ENCODE measurements at regions not wholly inside any gene's neighbourhood (a gene's known extent, or its start where the extent isn't known, plus 50 kb on each side); places are given as distances from the start of the nearest gene placed in this dataset.

- DNase-seq (ENCODE audit: low read depth): peak; percentile 99
Measured at GRCh38 chr15:101124731-101125451, 127.0 kb downstream of the CHSY1 start.

DNA sequence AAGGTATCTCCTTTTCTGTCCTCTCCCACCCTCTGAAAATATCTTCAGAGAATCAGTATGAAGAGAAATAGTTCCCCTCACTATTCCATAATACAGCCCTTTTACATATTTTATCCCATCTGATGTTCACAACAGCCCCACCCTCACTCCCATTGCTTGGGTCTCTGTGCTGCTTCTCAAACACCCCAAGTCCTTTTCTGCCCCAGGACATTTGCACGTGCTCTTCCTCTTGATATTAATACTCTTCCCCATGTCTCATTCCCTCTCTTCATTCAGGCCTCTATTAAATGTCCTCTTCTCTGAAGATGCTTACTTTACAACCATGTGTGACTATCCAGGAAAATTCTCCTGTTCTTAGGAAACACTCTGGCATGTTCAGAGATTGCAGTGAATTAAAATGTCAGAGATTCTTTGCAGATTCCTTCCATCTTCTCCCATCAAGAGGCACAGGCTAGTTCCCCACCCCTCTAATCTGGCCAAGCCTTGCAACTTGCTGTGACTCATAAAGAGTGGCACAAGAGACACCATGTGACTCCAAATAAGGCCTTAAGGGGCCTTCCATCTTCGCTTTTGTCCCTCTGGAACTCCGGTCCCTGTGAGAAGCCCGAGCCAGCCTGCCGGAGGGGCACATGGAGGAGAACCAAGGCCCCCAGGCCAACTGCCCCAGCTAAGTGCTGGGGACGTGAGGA lies 128.5 kb downstream of the CHSY1 start:
- DNase-seq (ENCODE audit: low read depth): no peak

DNA sequence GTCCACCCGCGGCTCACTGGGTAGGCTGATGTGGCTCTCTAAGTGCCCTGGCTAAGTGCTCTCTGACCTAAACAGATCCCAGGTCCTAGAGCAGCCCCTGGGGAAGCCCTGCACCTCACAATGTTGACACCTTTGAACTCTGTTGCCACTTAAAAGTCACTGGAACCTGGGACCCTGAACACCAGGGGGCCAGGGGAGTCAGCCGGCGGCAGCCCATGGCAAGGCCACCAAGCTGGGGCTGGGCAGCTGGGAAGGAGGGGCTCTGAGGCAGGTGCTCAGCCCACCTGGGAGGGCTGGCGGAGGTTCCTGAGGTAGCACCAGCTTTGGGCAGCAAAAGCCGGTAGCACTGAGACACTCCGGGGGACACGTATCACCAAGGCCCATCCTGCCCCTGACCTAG lies 129.0 kb downstream of the CHSY1 start:
- DNase-seq (ENCODE audit: low read depth): no peak

GRCh38 chr15:101122266-101122665 lies 129.6 kb downstream of the CHSY1 start:
- DNase-seq (ENCODE audit: low read depth): no peak

DNA sequence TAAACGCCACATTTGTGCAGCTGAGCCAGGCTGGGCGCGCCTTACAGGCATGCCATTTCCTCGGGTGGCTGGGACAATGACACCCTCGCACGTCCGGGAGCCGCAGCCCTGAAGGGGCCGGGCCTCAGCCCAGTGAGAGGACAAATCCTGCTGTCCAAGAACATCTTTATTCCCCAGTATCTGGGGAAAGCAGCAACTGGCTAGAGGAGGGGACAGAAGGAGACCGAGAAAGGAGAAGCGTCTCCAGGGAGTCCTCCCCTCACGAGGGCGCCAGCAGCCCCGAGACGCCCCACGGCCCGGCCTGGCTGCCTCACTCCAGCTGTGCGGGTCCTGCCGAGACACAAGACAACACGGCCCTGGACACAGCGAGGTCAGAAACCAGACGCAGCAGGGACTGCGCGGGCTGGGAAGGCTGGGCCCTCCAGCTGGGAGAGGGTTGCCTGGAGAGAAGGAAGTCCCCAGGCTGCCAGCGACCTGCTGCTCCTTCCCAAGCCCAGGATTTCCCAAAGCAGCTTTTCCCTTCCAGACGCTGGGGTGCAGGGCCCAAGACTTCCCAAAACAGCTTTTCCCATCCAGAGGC lies 130.2 kb downstream of the CHSY1 start:
- no peak for DNase-seq (ENCODE audit: low read depth)

GRCh38 chr15:101120987-101121386 lies 130.9 kb downstream of the CHSY1 start:
- no peak for DNase-seq (ENCODE audit: low read depth)

DNA sequence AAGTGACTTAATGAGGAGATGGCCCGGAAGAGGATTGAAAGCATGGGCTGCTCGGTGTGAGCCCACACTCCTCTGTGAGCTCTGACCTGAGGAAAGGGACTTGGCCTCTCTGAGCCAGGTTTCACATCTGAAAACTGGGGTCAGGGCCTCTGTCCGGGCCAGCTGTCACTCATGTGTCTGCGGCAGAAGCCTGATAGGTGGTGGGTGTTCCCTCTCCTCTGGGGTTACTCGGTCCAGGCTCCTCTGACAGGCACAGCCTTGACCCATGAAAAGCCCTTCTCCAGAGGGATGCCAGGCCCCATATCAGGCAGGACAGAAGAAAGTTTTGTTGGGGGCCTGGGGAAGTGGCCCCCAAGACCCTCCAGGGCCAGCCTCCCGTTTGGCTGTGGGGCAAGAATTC lies 131.4 kb downstream of the CHSY1 start:
- no peak for DNase-seq (ENCODE audit: low read depth)
